GM19043 (cell line): ENCODE measurements at regions not wholly inside any gene's neighbourhood (a gene's known extent, or its start where the extent isn't known, plus 50 kb on each side); places are given as distances from the start of the nearest gene placed in this dataset.

Experiments used
- ATAC-seq: cut with Tn5 transposase; IDR thresholded peaks from one replicate; pipeline ENCODE4 v1.9.1; 2021; ENCODE audit warnings: low read depth; ENCODE audit not compliant: unreplicated experiment

DNA sequence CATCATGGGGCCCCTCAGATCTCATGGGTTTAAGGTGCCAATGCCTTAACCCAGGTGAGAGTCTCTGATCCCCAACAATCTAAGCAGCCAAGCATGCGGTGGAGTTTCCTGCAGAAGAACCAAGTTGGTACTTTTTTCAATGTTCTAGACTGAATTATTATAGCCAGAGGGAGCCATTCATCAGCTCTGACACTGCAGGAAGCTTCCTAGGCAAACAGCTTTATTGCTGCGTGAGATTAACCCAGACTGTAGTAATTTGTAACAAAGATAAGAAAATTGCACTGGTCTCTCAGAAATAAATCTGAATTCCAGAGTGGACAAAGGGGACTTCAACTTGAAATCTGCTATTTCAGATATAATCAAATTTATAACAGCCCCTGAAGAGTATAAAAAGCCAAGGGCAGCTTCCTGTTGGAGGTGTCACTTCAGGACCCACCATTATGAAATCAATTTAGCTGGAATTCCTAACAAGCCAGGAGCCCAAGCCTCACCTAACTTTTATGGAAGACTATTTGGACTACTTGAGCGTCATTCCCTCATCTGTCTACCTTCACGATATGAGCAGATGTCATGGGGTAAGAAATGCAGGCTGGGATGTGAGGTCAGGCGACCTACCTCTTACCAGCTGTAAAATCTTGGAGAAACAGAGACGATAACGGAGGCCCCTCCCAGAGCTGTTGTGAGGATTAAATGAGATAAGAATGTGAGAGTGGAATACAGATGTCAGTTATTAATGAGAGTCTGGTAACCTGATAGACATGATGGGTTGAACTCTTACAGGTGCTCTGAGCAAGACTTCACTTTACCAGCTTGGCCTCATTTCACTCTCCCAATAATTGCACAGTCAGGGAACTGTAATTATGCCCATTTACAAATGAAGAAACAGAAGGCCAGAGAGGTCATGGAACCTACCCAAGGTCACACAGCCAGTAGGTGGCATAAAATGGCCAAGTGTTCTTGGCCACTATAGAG lies 135.1 kb downstream of the RRAGC start:
- no peak for ATAC-seq

DNA sequence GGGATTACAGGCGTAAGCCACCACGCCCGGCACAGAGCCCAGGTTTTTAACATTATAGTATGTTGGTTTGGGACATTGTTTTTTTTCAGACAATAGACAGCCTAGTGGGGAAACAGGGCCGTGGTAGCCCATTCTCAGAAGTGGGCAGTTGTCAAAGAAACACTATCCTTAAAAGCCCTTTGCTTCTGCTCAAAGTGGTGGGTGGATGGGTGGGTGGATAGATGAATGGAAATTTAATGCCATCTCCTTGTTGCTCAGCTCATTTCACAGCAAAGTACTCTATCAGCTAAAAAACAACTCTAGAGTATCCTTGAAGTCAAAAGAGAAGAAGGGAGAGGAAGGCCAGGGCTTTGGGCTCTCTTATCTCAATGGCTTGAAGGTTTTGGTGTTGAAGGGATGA lies 137.8 kb downstream of the RRAGC start:
- ATAC-seq, result no peak

DNA sequence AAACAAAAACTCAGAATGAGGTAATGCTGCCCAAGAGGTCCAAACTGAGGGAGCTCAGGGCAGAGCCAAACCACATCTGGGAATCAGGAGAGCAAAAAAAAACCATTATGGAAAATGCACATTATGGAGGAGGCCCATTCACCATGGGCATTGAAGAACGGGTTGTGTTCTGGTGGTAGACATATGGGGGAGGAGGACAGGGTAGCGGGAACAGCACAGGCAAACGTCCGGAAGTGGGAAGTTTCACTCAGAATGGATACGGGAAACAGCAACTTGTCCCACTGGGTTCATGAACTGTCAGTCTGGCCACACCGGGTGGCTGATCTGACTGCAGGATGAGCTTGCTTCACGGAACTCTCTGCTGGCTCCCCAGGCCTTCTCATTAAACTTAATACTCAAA lies 139.7 kb downstream of the RRAGC start:
- no peak for ATAC-seq

DNA sequence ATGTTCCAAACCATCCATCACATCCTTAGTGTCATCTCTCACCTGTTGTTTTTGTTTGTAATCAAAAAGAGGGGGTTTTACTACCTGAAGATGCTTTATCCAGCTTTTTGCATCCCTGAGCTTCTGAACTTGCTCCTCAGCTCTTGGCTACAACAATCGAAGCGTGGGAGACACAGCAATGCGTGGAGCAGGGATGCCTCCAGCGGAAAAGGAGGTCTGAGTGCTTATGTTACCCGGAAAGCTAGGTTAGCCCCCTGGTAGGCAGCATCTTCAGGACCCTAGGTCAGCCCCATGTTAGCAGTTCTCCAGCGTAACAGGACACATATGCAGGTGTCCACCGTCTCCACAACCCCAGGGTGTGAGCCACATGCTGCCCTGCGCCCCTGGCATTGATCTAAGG lies 141.5 kb downstream of the RRAGC start:
- no peak for ATAC-seq

DNA sequence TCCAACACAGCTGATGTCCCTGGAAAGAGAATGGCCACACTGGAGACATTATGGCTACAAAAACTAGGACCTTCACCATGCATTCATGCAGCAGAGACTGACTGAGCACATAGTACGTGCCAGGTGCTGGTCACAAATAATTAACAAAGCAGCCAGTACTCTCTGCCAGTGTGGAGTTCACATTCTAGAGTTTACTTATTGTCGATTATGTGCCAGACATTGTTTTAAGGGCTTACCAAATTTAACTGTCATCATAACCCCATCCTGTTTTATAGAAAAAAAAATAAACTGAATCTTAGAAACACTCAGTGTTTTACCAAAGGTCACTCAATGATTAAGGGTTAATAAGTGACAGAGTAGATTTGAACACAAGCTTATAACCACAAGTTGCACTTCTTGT lies 143.3 kb downstream of the RRAGC start:
- ATAC-seq, result no peak

DNA sequence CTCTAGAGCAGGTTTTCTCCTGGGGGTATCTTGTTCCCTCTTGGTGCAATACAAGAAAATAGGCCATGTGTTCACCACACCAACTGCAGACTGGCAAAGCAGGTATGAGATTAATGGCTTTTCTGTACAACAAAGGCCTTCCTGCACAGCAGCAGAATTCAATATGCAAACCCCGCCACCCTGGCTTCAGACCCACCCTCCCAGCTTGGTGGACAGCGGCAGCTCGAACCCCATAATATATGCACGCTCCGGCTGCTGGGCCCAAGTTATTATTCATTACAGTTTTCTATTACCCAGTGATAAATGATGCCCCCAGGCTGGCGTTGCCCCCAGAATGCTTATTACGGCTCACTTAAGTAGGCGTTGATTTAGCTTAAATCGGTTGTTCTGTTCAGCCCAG lies 144.2 kb downstream of the RRAGC start:
- ATAC-seq, result no peak

DNA sequence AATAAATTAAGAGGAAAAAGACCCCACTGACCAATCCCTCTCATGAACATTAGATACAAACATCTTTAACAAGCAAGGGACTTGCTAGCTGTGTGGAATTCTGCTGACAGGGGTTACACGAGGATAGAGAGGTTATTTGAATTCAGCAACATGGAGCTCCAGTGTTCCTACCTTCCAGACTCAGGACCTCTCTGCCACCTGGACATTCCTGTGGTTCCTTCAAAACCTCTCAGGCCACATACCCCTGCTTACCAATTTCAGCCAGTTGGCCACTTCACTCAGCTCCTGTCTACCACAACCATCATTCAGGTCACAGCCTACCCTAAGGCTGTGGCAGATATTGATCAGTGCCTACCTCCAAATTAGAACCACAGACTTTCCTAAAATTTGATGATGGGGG lies 147.5 kb downstream of the RRAGC start:
- no peak for ATAC-seq

DNA sequence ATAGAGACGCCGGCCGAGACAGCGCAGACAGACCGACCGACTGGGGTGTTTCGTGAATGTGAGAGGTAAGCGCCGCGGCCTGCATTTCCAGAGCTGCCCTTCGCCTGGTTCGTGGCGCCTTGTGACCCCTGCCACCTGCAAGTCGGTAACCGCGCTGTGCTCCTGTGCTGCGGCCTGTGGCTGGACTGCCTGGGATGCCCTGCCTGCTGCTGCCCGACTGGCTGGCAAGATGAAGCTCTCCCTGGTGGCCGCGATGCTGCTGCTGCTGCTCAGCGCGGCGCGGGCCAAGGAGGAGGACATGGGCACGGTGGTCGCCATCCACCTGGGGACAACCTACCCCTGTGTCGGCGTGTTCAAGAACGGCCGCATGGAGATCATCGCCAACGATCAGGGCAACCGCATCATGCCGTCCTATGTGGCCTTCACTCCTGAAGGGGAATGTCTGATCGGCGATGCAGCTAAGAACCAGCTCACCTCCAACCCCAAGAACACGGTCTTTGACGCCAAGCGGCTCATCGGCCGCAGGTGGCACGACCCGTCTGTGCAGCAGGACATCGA lies 150.8 kb downstream of the RRAGC start:
- no peak for ATAC-seq

DNA sequence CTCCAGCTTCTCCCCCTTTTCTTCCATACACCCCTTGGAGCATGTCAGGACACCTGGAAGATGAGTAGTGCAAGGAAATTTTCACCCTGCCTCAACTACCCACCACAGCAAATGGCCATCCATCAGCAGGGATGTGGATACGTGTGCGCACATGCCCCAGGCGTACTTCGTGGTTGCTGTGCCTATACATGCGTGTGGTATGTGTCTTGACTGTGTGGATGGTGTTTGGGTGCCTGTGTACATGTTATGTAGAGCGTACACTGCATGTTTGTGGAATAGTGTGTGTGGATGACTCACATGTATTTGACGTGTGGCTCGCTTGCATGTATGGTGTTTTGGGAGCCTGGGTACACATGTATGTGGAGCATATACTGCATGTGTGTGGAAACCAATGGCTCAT lies 158.5 kb downstream of the RRAGC start:
- no peak for ATAC-seq

DNA sequence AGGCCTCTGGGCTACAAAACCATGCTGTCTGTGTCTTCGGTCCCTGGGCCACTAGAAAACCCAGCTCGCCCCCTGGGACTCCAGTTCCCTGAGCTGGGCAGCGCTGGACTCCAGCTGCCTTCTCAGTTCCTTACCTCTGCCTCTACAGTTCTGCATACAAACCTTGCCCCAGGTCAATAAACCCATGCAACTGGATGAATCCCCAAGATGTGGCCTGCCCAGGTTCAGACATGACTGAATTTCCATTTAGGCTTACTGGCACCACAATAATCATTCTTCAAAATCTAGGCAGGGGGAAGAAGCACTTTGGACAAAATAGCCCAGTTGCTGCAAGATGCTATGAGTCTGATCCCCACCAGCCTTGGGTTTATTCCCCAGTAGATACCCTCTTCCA lies 159.5 kb downstream of the RRAGC start:
- ATAC-seq, result no peak

DNA sequence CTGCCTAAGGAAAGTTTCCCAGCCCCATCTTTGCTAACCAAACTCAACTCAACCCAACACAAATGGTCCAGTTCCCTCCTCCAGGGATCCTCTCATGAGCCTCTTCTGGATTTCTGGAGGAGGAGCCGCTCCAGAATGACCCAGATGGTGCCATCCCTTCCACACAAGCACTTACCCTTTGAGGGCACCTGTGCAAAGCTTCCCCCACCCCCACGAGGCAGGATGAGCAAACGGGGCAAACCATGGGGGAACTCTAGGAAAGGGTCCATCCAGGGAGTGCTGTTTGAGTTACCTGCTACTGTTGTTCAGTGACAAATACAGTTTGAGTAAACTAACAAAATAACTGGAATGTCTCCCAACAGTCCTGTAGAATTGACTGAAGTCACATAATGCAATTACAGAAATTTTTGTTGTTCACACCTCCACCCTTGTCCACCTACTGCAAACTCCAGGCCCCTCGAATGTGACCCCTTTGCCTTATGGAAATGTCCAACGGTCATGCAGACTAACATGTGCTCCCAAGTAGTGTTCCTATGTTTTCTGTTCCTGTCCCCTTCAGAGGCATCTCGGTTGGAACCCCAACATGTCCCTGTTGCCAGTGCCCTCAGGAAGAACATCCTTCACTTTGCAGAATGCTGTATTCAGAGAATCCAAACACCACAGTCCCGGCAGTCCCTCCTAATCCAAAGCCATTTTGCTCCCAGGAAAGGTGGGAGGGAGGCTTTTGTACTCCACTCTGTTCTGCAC lies 160.1 kb downstream of the RRAGC start:
- no peak for ATAC-seq

DNA sequence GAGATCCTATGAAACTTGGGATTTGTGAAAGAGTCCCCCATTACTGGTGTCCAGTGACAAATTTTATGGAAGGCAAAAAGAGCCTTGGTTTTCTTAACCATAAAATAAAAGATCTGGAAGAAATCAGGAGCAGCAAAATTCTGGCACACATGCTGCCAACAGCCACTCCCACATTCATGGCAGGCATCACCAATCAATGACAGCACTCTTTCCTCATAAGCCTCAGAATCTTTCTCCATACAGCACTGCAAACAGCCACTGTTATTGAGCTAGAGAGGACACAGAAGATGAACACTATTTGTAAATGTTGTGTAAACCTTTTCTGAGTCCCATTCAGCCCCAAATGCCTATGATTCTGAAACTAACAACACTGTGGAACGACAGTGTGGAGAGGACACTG lies 162.2 kb downstream of the RRAGC start:
- no peak for ATAC-seq

DNA sequence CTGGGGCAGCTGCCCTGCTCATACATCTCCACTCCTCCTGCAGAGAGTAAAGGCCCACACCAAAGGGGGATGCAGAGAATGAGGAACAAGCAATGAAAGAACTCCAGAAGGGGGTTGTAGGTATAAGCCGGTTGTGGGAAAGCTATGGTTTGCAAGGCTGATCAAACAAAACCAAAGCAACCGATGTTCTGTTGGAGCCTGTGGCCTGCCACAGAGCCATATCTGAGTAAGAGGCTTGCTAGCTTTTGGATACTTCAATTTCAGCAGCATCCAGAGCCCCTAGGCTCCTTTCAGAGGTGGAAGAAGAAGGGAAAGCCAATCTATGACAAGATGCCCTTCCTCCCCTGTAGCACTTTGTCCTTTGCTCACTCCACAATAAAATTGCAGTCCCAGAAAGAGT lies 163.2 kb downstream of the RRAGC start:
- no peak for ATAC-seq

DNA sequence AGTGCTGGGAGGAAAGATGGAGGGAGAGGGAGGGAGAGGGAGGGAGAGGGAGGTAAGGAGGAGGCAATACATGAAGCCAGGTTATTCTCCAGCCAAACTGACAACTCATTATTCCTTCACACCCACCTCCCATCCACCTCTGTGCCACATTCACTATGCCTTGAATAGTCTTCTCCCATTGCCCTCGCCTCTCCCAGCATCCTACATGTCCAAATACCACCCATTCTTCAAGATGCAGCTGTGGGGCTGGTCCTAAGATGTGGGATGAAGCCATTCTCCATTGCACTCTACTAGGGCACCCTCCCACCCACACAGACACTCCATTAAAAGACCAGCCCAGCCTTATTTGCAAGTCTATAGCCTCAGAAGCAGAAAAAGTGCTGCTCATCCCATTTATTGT lies 165.8 kb downstream of the RRAGC start:
- no peak for ATAC-seq

DNA sequence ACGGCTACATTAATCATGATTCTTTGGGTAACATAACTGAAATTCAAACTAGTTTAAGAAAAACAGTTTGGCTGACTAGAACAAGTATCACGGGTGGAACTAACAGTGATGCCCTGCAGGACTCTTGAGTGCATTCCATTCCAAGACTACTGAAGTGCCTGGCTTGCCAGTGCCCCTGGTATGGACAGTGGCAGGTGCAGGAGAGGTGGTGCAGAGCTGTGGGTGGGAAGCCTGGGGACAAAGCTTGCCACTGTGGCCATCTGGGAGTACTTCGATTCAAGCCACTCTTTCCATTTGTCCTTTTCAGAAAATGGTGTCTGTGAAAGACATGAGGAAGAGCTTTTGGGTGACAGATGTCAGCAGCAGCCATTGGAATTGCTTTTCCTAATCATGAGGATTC lies 166.5 kb downstream of the RRAGC start:
- ATAC-seq, result no peak

DNA sequence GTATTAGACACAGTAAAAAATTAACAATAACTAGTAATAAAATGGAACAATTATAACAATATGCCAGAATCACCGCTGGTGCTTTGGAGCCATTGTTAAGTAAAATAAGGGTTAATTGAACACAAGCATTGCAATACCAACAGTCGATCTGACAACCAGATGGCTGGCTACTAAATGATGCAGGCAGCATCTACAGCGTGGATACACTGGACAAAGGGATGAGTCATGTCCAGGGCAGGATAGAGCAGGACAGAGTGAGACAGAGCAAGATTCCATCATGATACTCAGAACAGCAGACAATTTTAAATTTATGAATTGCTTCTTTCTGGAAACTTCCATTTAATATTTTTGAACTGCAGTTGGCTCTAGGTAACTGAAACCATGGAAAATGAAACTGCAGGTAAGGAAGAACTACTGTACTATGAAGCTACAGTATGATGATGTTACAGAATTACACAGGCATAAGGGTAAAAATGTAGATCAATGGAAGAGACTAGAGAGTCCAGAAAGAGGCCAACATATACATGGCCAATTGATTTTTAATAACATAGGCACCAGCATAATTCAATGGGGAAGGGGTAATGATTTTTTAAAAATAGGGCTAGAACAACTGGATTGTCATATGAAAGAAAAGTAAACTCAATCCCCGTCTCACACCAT lies 168.7 kb downstream of the RRAGC start:
- ATAC-seq, result no peak

DNA sequence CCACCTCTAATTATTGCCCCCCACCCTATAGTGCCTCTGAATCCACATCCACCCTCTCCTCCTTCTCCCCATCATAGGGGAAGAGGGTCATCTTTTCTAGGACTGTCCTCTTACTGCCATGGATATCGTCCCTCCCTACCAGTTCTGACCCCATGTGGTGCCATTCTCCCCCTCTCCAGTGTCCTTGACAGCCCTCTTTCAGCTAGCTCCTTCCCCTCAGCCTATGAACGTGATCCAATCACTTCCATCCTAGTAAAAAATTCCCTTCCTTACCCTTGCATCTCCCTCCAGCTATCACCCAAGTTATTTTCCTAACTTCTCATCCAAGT lies 172.7 kb downstream of the RRAGC start:
- ATAC-seq, result no peak

DNA sequence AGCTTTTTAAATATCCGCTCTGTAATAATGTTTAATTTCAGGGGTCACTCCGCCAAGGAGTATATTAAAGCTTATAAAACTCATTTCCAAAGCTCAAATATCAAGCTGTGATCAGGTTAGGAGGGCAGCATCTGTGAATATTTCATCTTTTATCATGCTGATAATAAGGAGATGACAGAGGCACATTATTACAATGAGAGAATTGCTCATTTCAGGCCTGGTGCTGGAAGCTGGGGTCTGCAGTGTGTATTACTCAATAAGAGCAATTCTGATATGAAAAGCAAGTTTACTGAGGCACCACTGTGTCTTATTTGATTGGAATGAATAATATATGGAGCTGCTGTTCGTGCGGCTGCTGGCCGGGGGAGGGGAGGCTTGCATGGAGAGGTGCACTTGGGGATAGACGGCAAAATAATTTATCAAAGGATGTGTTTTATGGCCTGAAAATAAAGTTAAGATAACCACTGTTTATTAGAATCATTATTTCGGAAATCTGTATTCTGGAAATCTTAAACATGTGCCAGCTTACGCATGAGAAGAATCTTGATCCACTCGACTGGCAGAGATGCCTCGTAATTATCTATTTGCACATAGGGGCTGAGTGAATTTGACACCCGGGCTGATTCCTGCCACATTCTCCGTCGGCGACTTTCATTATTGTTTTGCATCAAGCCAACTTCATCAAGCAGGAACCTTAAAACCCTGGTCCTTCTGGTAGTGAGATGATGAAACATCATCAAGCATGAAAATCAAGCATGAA lies 173.2 kb downstream of the RRAGC start:
- ATAC-seq, result no peak

DNA sequence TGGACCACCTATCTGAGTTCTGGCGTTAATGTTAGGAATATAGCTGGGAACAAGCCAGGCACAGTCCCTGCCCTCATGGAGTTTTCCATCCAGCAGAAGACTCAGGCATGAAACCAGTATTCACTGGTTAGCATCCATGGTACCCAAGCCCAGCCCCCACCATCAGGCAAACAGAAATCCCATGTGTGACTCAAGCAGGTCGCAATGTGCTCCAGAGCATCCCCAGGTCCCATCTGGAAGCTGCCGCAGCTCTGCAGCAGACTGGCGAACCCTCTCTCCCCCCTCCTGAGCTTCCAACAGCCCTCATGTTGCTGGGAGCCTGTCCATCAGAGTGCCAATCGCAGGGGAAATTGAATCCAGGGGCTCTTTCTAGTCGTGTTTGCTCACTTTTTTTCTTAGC lies 174.2 kb downstream of the RRAGC start:
- no peak for ATAC-seq

DNA sequence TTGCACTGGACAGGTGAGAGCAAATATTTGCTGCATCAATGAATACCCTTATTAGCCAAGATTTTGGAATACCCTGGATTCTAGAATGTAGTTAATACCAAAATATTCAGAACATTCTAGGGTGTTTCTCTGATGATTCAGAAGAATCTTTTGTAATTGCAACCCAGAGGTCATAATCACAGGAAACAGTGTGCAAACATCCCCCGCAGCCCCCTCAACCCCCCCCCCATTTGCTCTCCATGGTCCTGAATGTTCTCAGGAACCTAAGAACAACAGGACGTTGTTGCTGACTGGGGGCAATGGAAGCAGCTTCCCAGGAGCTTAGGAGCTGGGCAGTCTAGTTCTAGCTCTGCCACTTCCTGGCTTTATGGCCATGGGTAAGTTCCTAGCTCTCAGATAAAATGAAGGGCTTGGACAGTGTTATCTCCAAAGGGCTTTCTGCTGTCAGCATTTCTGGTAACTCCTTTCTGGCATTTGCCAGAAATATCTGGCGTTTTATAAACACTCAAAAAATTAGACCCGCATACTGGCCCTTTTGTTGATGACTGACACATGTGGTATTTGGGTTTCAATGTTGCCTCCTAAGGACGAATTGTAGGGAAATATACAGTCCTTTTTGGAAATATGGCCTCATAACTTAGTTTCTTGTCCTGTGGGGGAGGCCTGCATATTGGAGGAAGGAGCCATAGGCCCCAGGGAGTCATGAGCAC lies 178.6 kb downstream of the RRAGC start:
- no peak for ATAC-seq
